Body of pancreas (tissue), 4 donors: ENCODE measurements at regions not wholly inside any gene's neighbourhood (a gene's known extent, or its start where the extent isn't known, plus 50 kb on each side); places are given as distances from the start of the nearest gene placed in this dataset.

Experiments
- ATAC-seq: fragments of 150-250 bp; one replicate; pipeline ENCODE4 v1.9.1; 2016
- DNase-seq, 4 donors: peaks; one replicate each; pipeline ENCODE4 v3.0.0-alpha.2; 2019
- H3K27ac ChIP-seq, 4 donors: fragments of 200-600 bp; sonication (generic); 1 replicate in 3 of 4; 2 replicates in 1 of 4; pipeline versions ENCODE4 v1.5.1 to v1.6.1; 2016 to 2019; ENCODE audit warnings: mild to moderate bottlenecking in 1 of 4, mixed read lengths in 1 of 4, moderate library complexity in 1 of 4
- H3K27me3 ChIP-seq, 2 donors: fragments of 200-600 bp; sonication (generic); one replicate each; pipeline ENCODE4 v1.6.0; 2016; ENCODE audit warnings: mild to moderate bottlenecking in 1 of 2
- H3K36me3 ChIP-seq, 2 donors: fragments of 200-600 bp; sonication (generic); replicated peaks in 1 of 2; 2 replicates each; pipeline ENCODE4 v1.5.1; 2016; ENCODE audit warnings: low read depth in 2 of 2; ENCODE audit not compliant: insufficient read depth in 1 of 2
- H3K4me1 ChIP-seq: fragments of 200-600 bp; sonication (generic); one replicate; pipeline ENCODE4 v1.6.0; 2016
- H3K4me3 ChIP-seq, 2 donors: fragments of 200-600 bp; sonication (generic); 1 replicate in 1 of 2; 2 replicates in 1 of 2; pipeline ENCODE4 v1.5.1; 2016 to 2019
- H3K9me3 ChIP-seq, 3 donors: fragments of 200-600 bp; sonication (generic); 1 replicate in 2 of 3; 2 replicates in 1 of 3; pipeline ENCODE4 v1.5.1; 2016
- CTCF ChIP-seq, 7 experiments: fragments of 450-650 bp in 4 of 7; fragments of 200-600 bp in 3 of 7; sonication (generic) in 3 of 7; IDR thresholded peaks; one replicate each; pipeline ENCODE4 v1.5.1; 2016 to 2019; ENCODE audit warnings: antibody characterized with exemption in 7 of 7
- POLR2A ChIP-seq, 3 donors: fragments of 450-650 bp; IDR thresholded peaks; one replicate each; pipeline ENCODE4 v1.6.1; 2016; ENCODE audit warnings: antibody characterized with exemption in 3 of 3, mild to moderate bottlenecking in 2 of 3
- WGBS, 2 donors: methylation state at CpG; one replicate each; pipeline ENCODE4 v1.1.5; 2017; 5-methylcytosine and 5-hydroxymethylcytosine counted together
- intact Hi-C: fragments of 100-400 bp; cut with DNase I; formaldehyde crosslinking; loops from one replicate; pipeline ENCODE4 v1.15.1; 2023

- 71 to 76% methylated on average over 8 of the region's 8 CpGs for WGBS, 2 donors
- ATAC-seq = peak; percentile 35
- Histone ChIP-seq H3K9me3 (no peaks in the 10 kb centered on the region), H3K27ac (no peak overlapping the region), H3K4me1 (peaks cover 7% of the 10 kb centered on the region), H3K36me3 (no peaks in the 10 kb centered on the region), H3K27me3 (no peaks in the 10 kb centered on the region), H3K4me3 (no peak overlapping the region)
- TF ChIP-seq CTCF (IDR thresholded peaks at IDR 0.05) = no peak
- TF ChIP-seq POLR2A (IDR thresholded peaks at IDR 0.05) = no peak
- peak in 1 of 4 donors; percentile 12 for DNase-seq
- intact Hi-C loops = no loop called here
Observed at GRCh38 chr6:53432318-53433161, 83.8 kb upstream of the ELOVL5 start.

GRCh38 chr6:53431704-53432103, 83.0 kb upstream of the ELOVL5 start:
- Histone ChIP-seq H3K4me1 (peaks cover 7% of the 10 kb centered on the region), H3K27me3 (no peaks in the 10 kb centered on the region), H3K36me3 (no peaks in the 10 kb centered on the region), H3K27ac (no peak overlapping the region), H3K4me3 (no peak overlapping the region), H3K9me3 (no peaks in the 10 kb centered on the region)
- TF ChIP-seq CTCF (IDR thresholded peaks at IDR 0.05) (no peak), POLR2A (IDR thresholded peaks at IDR 0.05) (no peak)
- DNase-seq = no peak
- 76 to 95% methylated on average over 4 of the region's 4 CpGs for WGBS, 2 donors
- intact Hi-C loops = no loop called here
- no peak for ATAC-seq

GRCh38 chr6:53429401-53429800, 80.7 kb upstream of the ELOVL5 start:
- Histone ChIP-seq H3K27me3 (no peaks in the 10 kb centered on the region), H3K4me3 (no peak overlapping the region), H3K27ac (no peak overlapping the region), H3K9me3 (no peaks in the 10 kb centered on the region), H3K36me3 (no peaks in the 10 kb centered on the region), H3K4me1 (peaks cover 7% of the 10 kb centered on the region)
- ATAC-seq (no peak), DNase-seq (no peak)
- TF ChIP-seq POLR2A (IDR thresholded peaks at IDR 0.05) (no peak), CTCF (IDR thresholded peaks at IDR 0.05) (no peak)
- intact Hi-C loops = no loop called here

- intact Hi-C loops = no loop called here
- H3K4me1 ChIP-seq = peaks cover 6% of the 10 kb centered on the region
- no peak for DNase-seq
Observed at GRCh38 chr6:53428886-53429285, 80.1 kb upstream of the ELOVL5 start.

More at GRCh38 chr6:53428886-53429285, 80.1 kb upstream of the ELOVL5 start:
- TF ChIP-seq CTCF (IDR thresholded peaks at IDR 0.05) (no peak), POLR2A (IDR thresholded peaks at IDR 0.05) (no peak)
- H3K27ac ChIP-seq = no peak overlapping the region
- 53 to 69% methylated on average over 1 of the region's 1 CpG for WGBS, 2 donors
- H3K27me3 ChIP-seq = no peaks in the 10 kb centered on the region
- no peaks in the 10 kb centered on the region for H3K36me3 ChIP-seq
- ATAC-seq = no peak
- H3K9me3 ChIP-seq = no peaks in the 10 kb centered on the region
- H3K4me3 ChIP-seq = no peak overlapping the region
